ENCODE measurements at regions not wholly inside any gene's neighbourhood (a gene's known extent, or its start where the extent isn't known, plus 50 kb on each side); places are given as distances from the start of the nearest gene placed in this dataset.

DNA sequence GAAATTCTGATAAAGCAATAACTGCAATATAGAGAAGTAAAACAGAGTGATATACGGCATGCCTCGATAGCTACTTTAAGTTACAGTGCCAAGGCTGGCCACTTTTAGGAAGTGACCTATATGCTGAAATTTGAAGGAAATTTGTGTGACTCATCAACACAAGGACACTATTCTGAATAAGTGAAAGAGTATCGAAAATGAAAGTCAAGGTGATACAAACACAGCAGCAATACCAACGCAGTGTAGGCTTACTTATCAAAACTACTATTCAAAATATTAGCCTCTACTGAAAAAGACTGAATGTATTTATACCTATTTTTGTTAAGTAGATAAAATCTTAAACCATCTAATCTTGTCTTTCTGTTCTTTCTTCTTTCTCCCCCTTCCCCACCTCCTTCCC lies 459.9 kb upstream of the GNPDA2 start:
- TF ChIP-seq POLR2A (IDR thresholded peaks at IDR 0.05; ENCODE audit: low read depth): no peak
- TF ChIP-seq, protein P1, sequence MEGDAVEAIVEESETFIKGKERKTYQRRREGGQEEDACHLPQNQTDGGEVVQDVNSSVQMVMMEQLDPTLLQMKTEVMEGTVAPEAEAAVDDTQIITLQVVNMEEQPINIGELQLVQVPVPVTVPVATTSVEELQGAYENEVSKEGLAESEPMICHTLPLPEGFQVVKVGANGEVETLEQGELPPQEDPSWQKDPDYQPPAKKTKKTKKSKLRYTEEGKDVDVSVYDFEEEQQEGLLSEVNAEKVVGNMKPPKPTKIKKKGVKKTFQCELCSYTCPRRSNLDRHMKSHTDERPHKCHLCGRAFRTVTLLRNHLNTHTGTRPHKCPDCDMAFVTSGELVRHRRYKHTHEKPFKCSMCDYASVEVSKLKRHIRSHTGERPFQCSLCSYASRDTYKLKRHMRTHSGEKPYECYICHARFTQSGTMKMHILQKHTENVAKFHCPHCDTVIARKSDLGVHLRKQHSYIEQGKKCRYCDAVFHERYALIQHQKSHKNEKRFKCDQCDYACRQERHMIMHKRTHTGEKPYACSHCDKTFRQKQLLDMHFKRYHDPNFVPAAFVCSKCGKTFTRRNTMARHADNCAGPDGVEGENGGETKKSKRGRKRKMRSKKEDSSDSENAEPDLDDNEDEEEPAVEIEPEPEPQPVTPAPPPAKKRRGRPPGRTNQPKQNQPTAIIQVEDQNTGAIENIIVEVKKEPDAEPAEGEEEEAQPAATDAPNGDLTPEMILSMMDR (IDR thresholded peaks at IDR 0.05): no peak
